GM18870 (cell line): ENCODE measurements at regions not wholly inside any gene's neighbourhood (a gene's known extent, or its start where the extent isn't known, plus 50 kb on each side); places are given as distances from the start of the nearest gene placed in this dataset.

Source experiments
- ATAC-seq: cut with Tn5 transposase; IDR thresholded peaks from one replicate; pipeline ENCODE4 v1.9.1; 2021; ENCODE audit warnings: moderate library complexity; ENCODE audit not compliant: unreplicated experiment

- ATAC-seq = no peak
Observed at GRCh38 chr4:140281828-140282552, 91.5 kb upstream of the SCOC start.

- no peak for ATAC-seq
Observed at GRCh38 chr4:140277576-140277975, 95.9 kb upstream of the SCOC start.

- ATAC-seq = no peak
Observed at GRCh38 chr4:140271553-140271952, 101.9 kb upstream of the SCOC start.

- no peak for ATAC-seq
Observed at GRCh38 chr4:140269369-140269768, 104.1 kb upstream of the SCOC start.

GRCh38 chr4:140268186-140268841, 105.1 kb upstream of the SCOC start:
- ATAC-seq = no peak

GRCh38 chr4:140267576-140267975, 105.9 kb upstream of the SCOC start:
- no peak for ATAC-seq

- ATAC-seq = no peak
Observed at GRCh38 chr4:140266958-140267568, 106.4 kb upstream of the SCOC start.

- ATAC-seq = no peak
Observed at GRCh38 chr4:140260227-140260626, 106.2 kb upstream of the MAML3 start.

- no peak for ATAC-seq
Observed at GRCh38 chr4:140258476-140258875, 104.5 kb upstream of the MAML3 start.

- no peak for ATAC-seq
Observed at GRCh38 chr4:140257461-140258305, 103.7 kb upstream of the MAML3 start.

- no peak for ATAC-seq
Observed at GRCh38 chr4:140256941-140257340, 103.0 kb upstream of the MAML3 start.

GRCh38 chr4:140256335-140256734, 102.4 kb upstream of the MAML3 start:
- ATAC-seq = no peak

- ATAC-seq = no peak
Observed at GRCh38 chr4:140255927-140256326, 101.9 kb upstream of the MAML3 start.

- no peak for ATAC-seq
Observed at GRCh38 chr4:140255467-140255866, 101.5 kb upstream of the MAML3 start.

GRCh38 chr4:140254651-140255299, 100.8 kb upstream of the MAML3 start:
- no peak for ATAC-seq

GRCh38 chr4:140253556-140254027, 99.6 kb upstream of the MAML3 start:
- no peak for ATAC-seq

- ATAC-seq = no peak
Observed at GRCh38 chr4:140252742-140253555, 99.0 kb upstream of the MAML3 start.

GRCh38 chr4:140252141-140252741, 98.3 kb upstream of the MAML3 start:
- no peak for ATAC-seq

GRCh38 chr4:140251571-140251970, 97.6 kb upstream of the MAML3 start:
- ATAC-seq = no peak
